OCI-LY3 (cell line): ENCODE measurements at regions not wholly inside any gene's neighbourhood (a gene's known extent, or its start where the extent isn't known, plus 50 kb on each side); places are given as distances from the start of the nearest gene placed in this dataset.

Experiments used
- H2AFZ ChIP-seq: fragments of 200-600, 300-600 bp; shearing (Covaris generic); 2 replicates; pipeline ENCODE4 v1.6.0; 2014; ENCODE audit warnings: antibody characterized with exemption, low read depth, low read length
- H3K27ac ChIP-seq: fragments of 200-600, 300-600 bp; sonication (generic); 2 replicates; pipeline ENCODE4 v1.5.1; 2014; ENCODE audit warnings: mild to moderate bottlenecking, low read length, moderate library complexity, mixed read lengths
- H3K27me3 ChIP-seq: fragments of 200-600, 300-600 bp; sonication (generic); 2 replicates; pipeline ENCODE4 v1.6.1; 2014; ENCODE audit warnings: low read depth, low read length, mixed read lengths
- H3K36me3 ChIP-seq: fragments of 200-600, 300-600 bp; sonication (generic); replicated peaks from 2 replicates; pipeline ENCODE3; 2014; ENCODE audit warnings: low read depth, low read length, mixed read lengths
- H3K4me1 ChIP-seq: fragments of 300-600, 200-600 bp; sonication (generic); 2 replicates; pipeline ENCODE4 v1.6.1; 2014; ENCODE audit warnings: low read length, mixed read lengths
- H3K4me2 ChIP-seq: fragments of 200-600, 300-600 bp; sonication (generic); 2 replicates; pipeline ENCODE4 v1.6.1; 2014; ENCODE audit warnings: low read length, mixed read lengths
- H3K4me3 ChIP-seq: fragments of 300-600, 200-600 bp; sonication (generic); 2 replicates; pipeline ENCODE4 v1.5.1; 2014; ENCODE audit warnings: antibody characterized with exemption, mild to moderate bottlenecking, low read length, moderate library complexity
- H3K79me2 ChIP-seq: fragments of 300-600, 200-600 bp; shearing (Covaris generic); 2 replicates; pipeline ENCODE4 v1.6.1; 2014; ENCODE audit warnings: mild to moderate bottlenecking, low read length, mixed read lengths
- H3K9ac ChIP-seq: fragments of 300-600, 200-600 bp; shearing (Covaris generic); 2 replicates; pipeline ENCODE4 v1.6.0; 2014; ENCODE audit warnings: mild to moderate bottlenecking, low read length, moderate library complexity
- H3K9me3 ChIP-seq: fragments of 200-600, 300-600 bp; shearing (Covaris generic); 2 replicates; pipeline ENCODE4 v1.6.1; 2014; ENCODE audit warnings: low read length, mixed read lengths; ENCODE audit not compliant: insufficient read depth
- H4K20me1 ChIP-seq: fragments of 200-600, 300-600 bp; sonication (generic); 2 replicates; pipeline ENCODE4 v1.6.1; 2016; ENCODE audit warnings: low read length, mixed read lengths; ENCODE audit not compliant: insufficient read depth
- EZH2phosphoT487 ChIP-seq: fragments of 200-600 bp; shearing (Covaris generic); IDR thresholded peaks from 2 replicates; pipeline ENCODE4 v1.6.1; 2018; ENCODE audit warnings: antibody characterized with exemption, mixed run types, low read depth
- TF ChIP-seq, protein P1 (sequence below): fragments of 200-600, 300-600 bp; sonication (generic); IDR thresholded peaks from 2 replicates; pipeline ENCODE4 v1.5.1; 2014; ENCODE audit warnings: antibody characterized with exemption, low read length, low read depth

DNA sequence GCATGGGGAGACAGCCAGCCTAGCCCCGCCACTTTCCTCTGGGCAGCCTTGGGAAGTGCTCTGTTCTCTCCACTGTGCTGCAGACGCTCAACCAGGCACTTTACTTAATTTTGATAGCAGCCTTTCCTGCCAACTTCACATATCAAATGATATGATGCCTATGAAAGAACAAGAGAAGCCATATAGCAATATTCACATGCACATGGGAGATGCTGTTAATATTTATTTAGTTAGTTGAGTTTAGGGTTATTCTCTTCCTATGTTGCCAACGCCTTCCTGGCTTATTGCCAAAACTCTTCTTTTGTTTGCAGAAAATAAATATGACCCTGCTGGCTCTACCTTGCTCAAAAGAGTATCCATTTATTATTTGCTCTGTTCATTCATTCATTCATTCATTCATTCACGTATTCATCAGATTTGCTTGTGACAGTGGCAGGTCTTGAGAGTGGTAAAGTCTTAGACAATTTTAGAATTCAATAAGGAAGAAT is 99.3 kb downstream of the GATA6 start:
- H3K9ac ChIP-seq = no peak overlapping the region
- peaks cover 14% of the 10 kb centered on the region; the same call in 1 of the 2 replicates for H3K27me3 ChIP-seq
- H3K4me2 ChIP-seq = no peak overlapping the region
- TF ChIP-seq, protein P1, sequence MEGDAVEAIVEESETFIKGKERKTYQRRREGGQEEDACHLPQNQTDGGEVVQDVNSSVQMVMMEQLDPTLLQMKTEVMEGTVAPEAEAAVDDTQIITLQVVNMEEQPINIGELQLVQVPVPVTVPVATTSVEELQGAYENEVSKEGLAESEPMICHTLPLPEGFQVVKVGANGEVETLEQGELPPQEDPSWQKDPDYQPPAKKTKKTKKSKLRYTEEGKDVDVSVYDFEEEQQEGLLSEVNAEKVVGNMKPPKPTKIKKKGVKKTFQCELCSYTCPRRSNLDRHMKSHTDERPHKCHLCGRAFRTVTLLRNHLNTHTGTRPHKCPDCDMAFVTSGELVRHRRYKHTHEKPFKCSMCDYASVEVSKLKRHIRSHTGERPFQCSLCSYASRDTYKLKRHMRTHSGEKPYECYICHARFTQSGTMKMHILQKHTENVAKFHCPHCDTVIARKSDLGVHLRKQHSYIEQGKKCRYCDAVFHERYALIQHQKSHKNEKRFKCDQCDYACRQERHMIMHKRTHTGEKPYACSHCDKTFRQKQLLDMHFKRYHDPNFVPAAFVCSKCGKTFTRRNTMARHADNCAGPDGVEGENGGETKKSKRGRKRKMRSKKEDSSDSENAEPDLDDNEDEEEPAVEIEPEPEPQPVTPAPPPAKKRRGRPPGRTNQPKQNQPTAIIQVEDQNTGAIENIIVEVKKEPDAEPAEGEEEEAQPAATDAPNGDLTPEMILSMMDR = no peak
- TF ChIP-seq EZH2phosphoT487 = no peak
- no peaks in the 10 kb centered on the region for H3K4me1 ChIP-seq
- H4K20me1 ChIP-seq = no peaks in the 10 kb centered on the region
- no peaks in the 10 kb centered on the region for H3K79me2 ChIP-seq
- H3K9me3 ChIP-seq = no peaks in the 10 kb centered on the region
- H3K27ac ChIP-seq = no peak overlapping the region
- H3K4me3 ChIP-seq = no peak overlapping the region
- H2AFZ ChIP-seq = no peak overlapping the region
- no peaks in the 10 kb centered on the region for H3K36me3 ChIP-seq

DNA sequence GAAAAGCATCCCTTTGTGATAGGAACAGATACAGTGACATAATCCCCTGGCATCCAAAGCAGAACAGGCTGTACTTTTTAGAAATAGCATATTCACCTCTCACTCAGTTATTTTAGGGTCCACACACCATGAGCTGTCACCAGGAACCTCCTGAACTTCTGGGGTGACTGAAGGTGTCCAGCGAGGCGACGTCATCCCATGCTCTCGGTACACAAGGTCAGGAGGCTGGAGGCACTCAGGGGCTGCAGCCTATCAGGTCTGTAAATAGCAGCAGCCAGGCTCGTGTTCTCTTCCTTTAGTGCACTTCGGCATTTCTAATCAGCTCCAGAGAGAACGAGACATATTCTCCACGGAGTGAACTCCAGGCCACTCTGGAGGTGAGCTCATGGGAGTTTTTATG is 98.3 kb downstream of the GATA6 start:
- no peak overlapping the region for H2AFZ ChIP-seq
- no peak overlapping the region for H3K4me3 ChIP-seq
- no peaks in the 10 kb centered on the region for H3K79me2 ChIP-seq
- no peaks in the 10 kb centered on the region for H3K9me3 ChIP-seq
- no peak overlapping the region for H3K9ac ChIP-seq
- TF ChIP-seq, protein P1 = no peak
- TF ChIP-seq EZH2phosphoT487 = no peak
- no peak overlapping the region for H3K4me2 ChIP-seq
- peaks cover 18% of the 10 kb centered on the region; the same call in 1 of the 2 replicates for H3K27me3 ChIP-seq
- no peak overlapping the region for H3K27ac ChIP-seq
- H4K20me1 ChIP-seq = no peaks in the 10 kb centered on the region
- H3K36me3 ChIP-seq = no peaks in the 10 kb centered on the region
- H3K4me1 ChIP-seq = no peaks in the 10 kb centered on the region

DNA sequence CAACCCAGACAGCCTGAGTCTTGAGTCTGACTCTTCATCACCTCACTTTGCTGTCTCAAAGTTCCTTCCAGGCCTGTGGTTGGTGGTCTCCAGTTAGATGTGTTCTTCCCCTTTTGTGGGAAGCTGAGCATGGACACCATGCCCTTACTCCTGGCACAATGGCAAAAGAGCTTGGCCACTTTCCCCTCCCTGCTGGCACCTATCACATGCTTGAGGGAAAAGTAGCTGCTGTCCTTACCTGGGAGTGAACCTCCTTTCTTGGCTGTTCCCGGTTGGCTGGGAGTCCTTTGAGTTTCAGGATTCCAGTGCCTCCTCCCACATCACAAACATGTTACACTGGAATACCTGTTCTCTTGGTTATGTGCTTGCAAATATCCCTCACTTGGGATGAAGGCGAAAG is 97.8 kb downstream of the GATA6 start:
- H2AFZ ChIP-seq = no peak overlapping the region

DNA sequence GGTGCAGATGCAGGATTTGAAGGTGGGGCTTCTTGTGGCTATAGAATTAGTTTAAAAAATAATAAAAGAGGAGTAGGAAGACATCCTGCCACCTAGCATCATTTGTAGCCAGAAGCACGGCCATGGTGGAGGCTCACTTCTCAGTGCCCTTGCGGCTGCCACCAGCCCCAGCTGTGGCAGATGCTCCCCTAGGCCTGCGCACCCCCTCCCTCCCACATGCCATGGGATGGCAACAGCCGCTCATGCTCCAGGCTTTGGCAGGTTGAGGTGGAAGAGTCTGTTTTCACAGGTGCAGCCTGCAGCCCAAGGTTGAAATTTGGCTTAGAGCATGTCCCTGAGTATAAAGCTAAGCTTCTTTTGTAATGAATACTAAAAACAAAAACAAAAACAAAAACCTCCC is 96.4 kb downstream of the GATA6 start:
- H3K27me3 ChIP-seq = 0 out of 2 replicates have a peak, but pooled peaks cover 11% of the 10 kb centered on the region

More for the DNA sequence above, 97.8 kb downstream of the GATA6 start:
- Histone ChIP-seq H3K79me2 (no peaks in the 10 kb centered on the region), H4K20me1 (no peaks in the 10 kb centered on the region), H3K27me3 (peaks cover 19% of the 10 kb centered on the region; the same call in 1 of the 2 replicates), H3K36me3 (no peaks in the 10 kb centered on the region), H3K9ac (no peak overlapping the region), H3K4me1 (no peaks in the 10 kb centered on the region), H3K27ac (no peak overlapping the region), H3K4me2 (no peak overlapping the region), H3K9me3 (no peaks in the 10 kb centered on the region), H3K4me3 (no peak overlapping the region)
- TF ChIP-seq, protein P1 = no peak
- TF ChIP-seq EZH2phosphoT487 = no peak

More for the DNA sequence above, 96.4 kb downstream of the GATA6 start:
- Histone ChIP-seq H3K4me2 (no peak overlapping the region), H3K36me3 (no peaks in the 10 kb centered on the region), H3K4me1 (no peaks in the 10 kb centered on the region), H3K4me3 (no peak overlapping the region), H4K20me1 (no peaks in the 10 kb centered on the region), H3K9me3 (no peaks in the 10 kb centered on the region), H3K27ac (no peak overlapping the region), H3K79me2 (no peaks in the 10 kb centered on the region), H2AFZ (no peak overlapping the region), H3K9ac (no peak overlapping the region)
- TF ChIP-seq, protein P1 = no peak
- no peak for TF ChIP-seq EZH2phosphoT487
